ENCODE measurements at regions not wholly inside any gene's neighbourhood (a gene's known extent, or its start where the extent isn't known, plus 50 kb on each side); places are given as distances from the start of the nearest gene placed in this dataset.

DNA sequence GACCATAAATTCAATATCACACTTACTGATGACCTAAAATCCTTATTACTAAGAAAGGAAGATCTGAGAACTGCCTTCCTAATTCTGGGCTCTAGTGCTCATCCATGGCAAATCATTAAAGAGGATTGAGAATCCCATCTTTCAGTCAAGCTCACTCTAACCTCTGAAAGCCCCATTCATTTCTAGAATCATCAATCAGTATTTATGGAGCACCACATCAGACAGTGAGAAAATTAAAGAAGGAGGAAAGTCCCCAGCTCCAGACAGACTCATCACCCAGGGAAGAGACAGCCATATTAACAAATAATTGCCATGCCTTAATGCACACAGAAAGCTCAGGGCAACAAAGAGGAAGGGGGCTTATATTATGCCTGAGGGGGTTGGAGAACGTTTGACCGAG lies 256.1 kb upstream of the SOX9 start (continued):
- TF ChIP-seq, protein P1, sequence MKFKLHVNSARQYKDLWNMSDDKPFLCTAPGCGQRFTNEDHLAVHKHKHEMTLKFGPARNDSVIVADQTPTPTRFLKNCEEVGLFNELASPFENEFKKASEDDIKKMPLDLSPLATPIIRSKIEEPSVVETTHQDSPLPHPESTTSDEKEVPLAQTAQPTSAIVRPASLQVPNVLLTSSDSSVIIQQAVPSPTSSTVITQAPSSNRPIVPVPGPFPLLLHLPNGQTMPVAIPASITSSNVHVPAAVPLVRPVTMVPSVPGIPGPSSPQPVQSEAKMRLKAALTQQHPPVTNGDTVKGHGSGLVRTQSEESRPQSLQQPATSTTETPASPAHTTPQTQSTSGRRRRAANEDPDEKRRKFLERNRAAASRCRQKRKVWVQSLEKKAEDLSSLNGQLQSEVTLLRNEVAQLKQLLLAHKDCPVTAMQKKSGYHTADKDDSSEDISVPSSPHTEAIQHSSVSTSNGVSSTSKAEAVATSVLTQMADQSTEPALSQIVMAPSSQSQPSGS (CRISPR knock-in tag; IDR thresholded peaks at IDR 0.05; ENCODE audit: borderline replicate concordance, low read depth), result no peak
- no peak for TF ChIP-seq EMX1 (CRISPR knock-in tag; IDR thresholded peaks at IDR 0.05)

DNA sequence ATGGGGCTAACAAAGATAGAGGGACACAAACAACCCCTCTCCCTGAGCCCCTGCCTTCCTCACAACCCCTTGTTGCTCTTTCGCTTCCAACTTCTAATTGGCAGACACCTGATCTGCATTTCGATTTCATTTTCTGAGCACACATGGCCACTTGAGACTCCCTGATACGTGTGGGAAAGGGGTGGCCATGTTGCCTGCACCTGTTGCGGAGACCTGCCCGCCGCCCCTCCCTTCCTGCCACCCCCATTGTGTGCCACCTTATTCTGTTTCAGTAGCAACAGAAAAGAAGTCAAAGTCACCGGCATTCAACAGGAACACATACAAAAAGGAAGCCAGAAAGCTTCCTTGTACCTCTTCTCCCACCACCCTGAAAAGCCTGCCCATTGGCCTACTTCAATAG lies 254.7 kb upstream of the SOX9 start:
- Mint-ChIP-seq H3K4me3 (no peak overlapping the region), H3K36me3 (no peaks in the 10 kb centered on the region)

DNA sequence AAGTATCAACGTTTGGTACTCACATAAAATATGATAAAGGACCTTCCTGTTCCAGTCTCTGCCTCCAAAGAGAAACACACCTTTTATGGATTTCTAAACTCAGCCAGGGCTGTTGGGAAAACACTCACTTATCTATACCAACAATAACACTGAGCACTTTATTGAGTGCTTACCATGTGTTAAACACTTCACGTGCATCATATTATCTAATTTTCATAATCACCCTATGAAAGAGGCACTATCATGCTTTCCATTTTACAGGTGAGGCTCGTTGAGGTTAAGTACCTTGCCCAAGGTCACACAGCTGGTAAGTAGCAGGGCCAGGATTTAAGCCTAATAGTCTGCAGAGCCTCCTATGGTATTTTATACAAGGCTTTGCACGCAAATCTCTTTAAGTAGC lies 251.5 kb upstream of the SOX9 start:
- ChIA-PET POLR2A (no interaction called here), CTCF (interaction anchor here (0.5 kb wide), 1 partner anchor 250 kb away, joined by 4 read pairs; no protein-coding TSS in a partner anchor)
- Mint-ChIP-seq H3K9me3 (no peaks in the 10 kb centered on the region), H3K4me3 (no peak overlapping the region), H3K27me3 (ENCODE audit: low read depth) (no peaks in the 10 kb centered on the region), H3K36me3 (no peaks in the 10 kb centered on the region), H3K4me1 (peaks cover 8% of the 10 kb centered on the region), H3K27ac (no peak overlapping the region)
- no peak for ATAC-seq
- no peak for DNase-seq (ENCODE audit: low spot score)
- TF ChIP-seq, protein P2, sequence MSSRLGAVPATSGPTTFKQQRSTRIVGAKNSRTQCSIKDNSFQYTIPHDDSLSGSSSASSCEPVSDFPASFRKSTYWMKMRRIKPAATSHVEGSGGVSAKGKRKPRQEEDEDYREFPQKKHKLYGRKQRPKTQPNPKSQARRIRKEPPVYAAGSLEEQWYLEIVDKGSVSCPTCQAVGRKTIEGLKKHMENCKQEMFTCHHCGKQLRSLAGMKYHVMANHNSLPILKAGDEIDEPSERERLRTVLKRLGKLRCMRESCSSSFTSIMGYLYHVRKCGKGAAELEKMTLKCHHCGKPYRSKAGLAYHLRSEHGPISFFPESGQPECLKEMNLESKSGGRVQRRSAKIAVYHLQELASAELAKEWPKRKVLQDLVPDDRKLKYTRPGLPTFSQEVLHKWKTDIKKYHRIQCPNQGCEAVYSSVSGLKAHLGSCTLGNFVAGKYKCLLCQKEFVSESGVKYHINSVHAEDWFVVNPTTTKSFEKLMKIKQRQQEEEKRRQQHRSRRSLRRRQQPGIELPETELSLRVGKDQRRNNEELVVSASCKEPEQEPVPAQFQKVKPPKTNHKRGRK (CRISPR knock-in tag; IDR thresholded peaks at IDR 0.05; ENCODE audit: borderline replicate concordance), result no peak
- TF ChIP-seq, protein P3, sequence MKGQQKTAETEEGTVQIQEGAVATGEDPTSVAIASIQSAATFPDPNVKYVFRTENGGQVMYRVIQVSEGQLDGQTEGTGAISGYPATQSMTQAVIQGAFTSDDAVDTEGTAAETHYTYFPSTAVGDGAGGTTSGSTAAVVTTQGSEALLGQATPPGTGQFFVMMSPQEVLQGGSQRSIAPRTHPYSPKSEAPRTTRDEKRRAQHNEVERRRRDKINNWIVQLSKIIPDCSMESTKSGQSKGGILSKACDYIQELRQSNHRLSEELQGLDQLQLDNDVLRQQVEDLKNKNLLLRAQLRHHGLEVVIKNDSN (CRISPR knock-in tag; IDR thresholded peaks at IDR 0.05), result no peak
- TF ChIP-seq, protein P4, sequence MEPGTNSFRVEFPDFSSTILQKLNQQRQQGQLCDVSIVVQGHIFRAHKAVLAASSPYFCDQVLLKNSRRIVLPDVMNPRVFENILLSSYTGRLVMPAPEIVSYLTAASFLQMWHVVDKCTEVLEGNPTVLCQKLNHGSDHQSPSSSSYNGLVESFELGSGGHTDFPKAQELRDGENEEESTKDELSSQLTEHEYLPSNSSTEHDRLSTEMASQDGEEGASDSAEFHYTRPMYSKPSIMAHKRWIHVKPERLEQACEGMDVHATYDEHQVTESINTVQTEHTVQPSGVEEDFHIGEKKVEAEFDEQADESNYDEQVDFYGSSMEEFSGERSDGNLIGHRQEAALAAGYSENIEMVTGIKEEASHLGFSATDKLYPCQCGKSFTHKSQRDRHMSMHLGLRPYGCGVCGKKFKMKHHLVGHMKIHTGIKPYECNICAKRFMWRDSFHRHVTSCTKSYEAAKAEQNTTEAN (CRISPR knock-in tag; IDR thresholded peaks at IDR 0.05), result no peak
- TF ChIP-seq CBFB (CRISPR knock-in tag; IDR thresholded peaks at IDR 0.05; ENCODE audit: low read depth) (no peak), SOX15 (CRISPR knock-in tag; IDR thresholded peaks at IDR 0.05) (no peak)
- TF ChIP-seq, protein P5, sequence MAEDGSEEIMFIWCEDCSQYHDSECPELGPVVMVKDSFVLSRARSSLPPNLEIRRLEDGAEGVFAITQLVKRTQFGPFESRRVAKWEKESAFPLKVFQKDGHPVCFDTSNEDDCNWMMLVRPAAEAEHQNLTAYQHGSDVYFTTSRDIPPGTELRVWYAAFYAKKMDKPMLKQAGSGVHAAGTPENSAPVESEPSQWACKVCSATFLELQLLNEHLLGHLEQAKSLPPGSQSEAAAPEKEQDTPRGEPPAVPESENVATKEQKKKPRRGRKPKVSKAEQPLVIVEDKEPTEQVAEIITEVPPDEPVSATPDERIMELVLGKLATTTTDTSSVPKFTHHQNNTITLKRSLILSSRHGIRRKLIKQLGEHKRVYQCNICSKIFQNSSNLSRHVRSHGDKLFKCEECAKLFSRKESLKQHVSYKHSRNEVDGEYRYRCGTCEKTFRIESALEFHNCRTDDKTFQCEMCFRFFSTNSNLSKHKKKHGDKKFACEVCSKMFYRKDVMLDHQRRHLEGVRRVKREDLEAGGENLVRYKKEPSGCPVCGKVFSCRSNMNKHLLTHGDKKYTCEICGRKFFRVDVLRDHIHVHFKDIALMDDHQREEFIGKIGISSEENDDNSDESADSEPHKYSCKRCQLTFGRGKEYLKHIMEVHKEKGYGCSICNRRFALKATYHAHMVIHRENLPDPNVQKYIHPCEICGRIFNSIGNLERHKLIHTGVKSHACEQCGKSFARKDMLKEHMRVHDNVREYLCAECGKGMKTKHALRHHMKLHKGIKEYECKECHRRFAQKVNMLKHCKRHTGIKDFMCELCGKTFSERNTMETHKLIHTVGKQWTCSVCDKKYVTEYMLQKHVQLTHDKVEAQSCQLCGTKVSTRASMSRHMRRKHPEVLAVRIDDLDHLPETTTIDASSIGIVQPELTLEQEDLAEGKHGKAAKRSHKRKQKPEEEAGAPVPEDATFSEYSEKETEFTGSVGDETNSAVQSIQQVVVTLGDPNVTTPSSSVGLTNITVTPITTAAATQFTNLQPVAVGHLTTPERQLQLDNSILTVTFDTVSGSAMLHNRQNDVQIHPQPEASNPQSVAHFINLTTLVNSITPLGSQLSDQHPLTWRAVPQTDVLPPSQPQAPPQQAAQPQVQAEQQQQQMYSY (CRISPR knock-in tag; IDR thresholded peaks at IDR 0.05), result no peak
- TF ChIP-seq, protein P6, sequence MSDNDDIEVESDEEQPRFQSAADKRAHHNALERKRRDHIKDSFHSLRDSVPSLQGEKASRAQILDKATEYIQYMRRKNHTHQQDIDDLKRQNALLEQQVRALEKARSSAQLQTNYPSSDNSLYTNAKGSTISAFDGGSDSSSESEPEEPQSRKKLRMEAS (CRISPR knock-in tag; IDR thresholded peaks at IDR 0.05), result no peak
- TF ChIP-seq, protein P7, sequence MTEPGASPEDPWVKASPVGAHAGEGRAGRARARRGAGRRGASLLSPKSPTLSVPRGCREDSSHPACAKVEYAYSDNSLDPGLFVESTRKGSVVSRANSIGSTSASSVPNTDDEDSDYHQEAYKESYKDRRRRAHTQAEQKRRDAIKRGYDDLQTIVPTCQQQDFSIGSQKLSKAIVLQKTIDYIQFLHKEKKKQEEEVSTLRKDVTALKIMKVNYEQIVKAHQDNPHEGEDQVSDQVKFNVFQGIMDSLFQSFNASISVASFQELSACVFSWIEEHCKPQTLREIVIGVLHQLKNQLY (CRISPR knock-in tag; IDR thresholded peaks at IDR 0.05), result no peak
- TF ChIP-seq, protein P8, sequence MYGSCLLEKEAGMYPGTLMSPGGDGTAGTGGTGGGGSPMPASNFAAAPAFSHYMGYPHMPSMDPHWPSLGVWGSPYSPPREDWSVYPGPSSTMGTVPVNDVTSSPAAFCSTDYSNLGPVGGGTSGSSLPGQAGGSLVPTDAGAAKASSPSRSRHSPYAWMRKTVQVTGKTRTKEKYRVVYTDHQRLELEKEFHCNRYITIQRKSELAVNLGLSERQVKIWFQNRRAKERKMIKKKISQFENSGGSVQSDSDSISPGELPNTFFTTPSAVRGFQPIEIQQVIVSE (CRISPR knock-in tag; IDR thresholded peaks at IDR 0.05; ENCODE audit: borderline replicate concordance), result no peak
- TF ChIP-seq, protein P9, sequence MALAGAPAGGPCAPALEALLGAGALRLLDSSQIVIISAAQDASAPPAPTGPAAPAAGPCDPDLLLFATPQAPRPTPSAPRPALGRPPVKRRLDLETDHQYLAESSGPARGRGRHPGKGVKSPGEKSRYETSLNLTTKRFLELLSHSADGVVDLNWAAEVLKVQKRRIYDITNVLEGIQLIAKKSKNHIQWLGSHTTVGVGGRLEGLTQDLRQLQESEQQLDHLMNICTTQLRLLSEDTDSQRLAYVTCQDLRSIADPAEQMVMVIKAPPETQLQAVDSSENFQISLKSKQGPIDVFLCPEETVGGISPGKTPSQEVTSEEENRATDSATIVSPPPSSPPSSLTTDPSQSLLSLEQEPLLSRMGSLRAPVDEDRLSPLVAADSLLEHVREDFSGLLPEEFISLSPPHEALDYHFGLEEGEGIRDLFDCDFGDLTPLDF (CRISPR knock-in tag; IDR thresholded peaks at IDR 0.05), result no peak

More for the DNA sequence above, 254.7 kb upstream of the SOX9 start:
- POLR2A ChIA-PET, result no interaction called here
- CTCF ChIA-PET, result no interaction called here
- Mint-ChIP-seq H3K27me3 (ENCODE audit: low read depth) (no peaks in the 10 kb centered on the region), H3K4me1 (peaks cover 8% of the 10 kb centered on the region), H3K27ac (no peak overlapping the region), H3K9me3 (no peaks in the 10 kb centered on the region)
- ATAC-seq (no peak), DNase-seq (ENCODE audit: low spot score) (no peak)
- TF ChIP-seq TEAD4 (CRISPR knock-in tag; IDR thresholded peaks at IDR 0.05) (no peak), ZNF263 (CRISPR knock-in tag; IDR thresholded peaks at IDR 0.05; ENCODE audit: low read depth) (no peak), ZNF138 (CRISPR knock-in tag; conservative IDR thresholded peaks at IDR 0.05) (no peak), HMGA2 (CRISPR knock-in tag; IDR thresholded peaks at IDR 0.05) (no peak), ZBTB21 (CRISPR knock-in tag; IDR thresholded peaks at IDR 0.05; ENCODE audit: borderline replicate concordance) (no peak), CREB1 (CRISPR knock-in tag; IDR thresholded peaks at IDR 0.05) (no peak), NFE2L1 (CRISPR knock-in tag; IDR thresholded peaks at IDR 0.05) (no peak)
- TF ChIP-seq, protein P10, sequence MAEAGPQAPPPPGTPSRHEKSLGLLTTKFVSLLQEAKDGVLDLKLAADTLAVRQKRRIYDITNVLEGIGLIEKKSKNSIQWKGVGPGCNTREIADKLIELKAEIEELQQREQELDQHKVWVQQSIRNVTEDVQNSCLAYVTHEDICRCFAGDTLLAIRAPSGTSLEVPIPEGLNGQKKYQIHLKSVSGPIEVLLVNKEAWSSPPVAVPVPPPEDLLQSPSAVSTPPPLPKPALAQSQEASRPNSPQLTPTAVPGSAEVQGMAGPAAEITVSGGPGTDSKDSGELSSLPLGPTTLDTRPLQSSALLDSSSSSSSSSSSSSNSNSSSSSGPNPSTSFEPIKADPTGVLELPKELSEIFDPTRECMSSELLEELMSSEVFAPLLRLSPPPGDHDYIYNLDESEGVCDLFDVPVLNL (CRISPR knock-in tag; IDR thresholded peaks at IDR 0.05; ENCODE audit: borderline replicate concordance, low read depth), result no peak
- TF ChIP-seq, protein P9 (CRISPR knock-in tag; IDR thresholded peaks at IDR 0.05), result no peak
